Loucy (cell line): ENCODE measurements at regions not wholly inside any gene's neighbourhood (a gene's known extent, or its start where the extent isn't known, plus 50 kb on each side); places are given as distances from the start of the nearest gene placed in this dataset.

Source experiments
- CTCF ChIP-seq: fragments of 200-600 bp; sonication (generic); conservative IDR thresholded peaks from 2 replicates; pipeline ENCODE4 v1.5.1; 2014; ENCODE audit warnings: mild to moderate bottlenecking, antibody characterized with exemption, low read length
- EZH2phosphoT487 ChIP-seq: fragments of 200-600 bp; IDR thresholded peaks from 2 replicates; pipeline ENCODE4 v1.6.1; 2018; ENCODE audit warnings: antibody characterized with exemption, mild to moderate bottlenecking, moderate library complexity, borderline replicate concordance

GRCh38 chr20:63065911-63066310 lies 59.1 kb upstream of the BHLHE23 start:
- TF ChIP-seq CTCF (no peak), EZH2phosphoT487 (no peak)
